NT2/D1 (cell line): ENCODE measurements at regions not wholly inside any gene's neighbourhood (a gene's known extent, or its start where the extent isn't known, plus 50 kb on each side); places are given as distances from the start of the nearest gene placed in this dataset.

Source experiments
- DNase-seq: peaks from one replicate; pipeline ENCODE4 v3.0.0-alpha.2; 2011; ENCODE audit warnings: low read depth, low spot score
- H3K27me3 ChIP-seq: 2 replicates; pipeline ENCODE4 v1.6.0; 2011; ENCODE audit warnings: mild to moderate bottlenecking; ENCODE audit not compliant: insufficient read length, insufficient read depth
- H3K36me3 ChIP-seq: 2 replicates; pipeline ENCODE4 v1.6.1; 2011; ENCODE audit warnings: mild to moderate bottlenecking, low read length, mixed read lengths; ENCODE audit not compliant: insufficient read depth, insufficient read length
- H3K4me1 ChIP-seq: 2 replicates; pipeline ENCODE4 v1.5.1; 2011; ENCODE audit not compliant: insufficient read depth, insufficient read length
- H3K4me3 ChIP-seq: 2 replicates; pipeline ENCODE4 v1.5.1; 2011; ENCODE audit warnings: low read depth; ENCODE audit not compliant: insufficient read length
- H3K9ac ChIP-seq: 2 replicates; pipeline ENCODE4 v1.6.0; 2011; ENCODE audit warnings: low read depth; ENCODE audit not compliant: insufficient read length
- H3K9me3 ChIP-seq: 2 replicates; pipeline ENCODE4 v1.5.1; 2011; ENCODE audit warnings: mild to moderate bottlenecking, low read length; ENCODE audit not compliant: insufficient read depth
- SUZ12 ChIP-seq: IDR thresholded peaks from 2 replicates; pipeline ENCODE4 v1.6.1; 2011; ENCODE audit not compliant: insufficient read length, insufficient read depth; ENCODE audit errors: extremely low read depth
- YY1 ChIP-seq: IDR thresholded peaks from 2 replicates; pipeline ENCODE4 v1.6.1; 2011; ENCODE audit not compliant: insufficient read length, insufficient read depth
- ZNF274 ChIP-seq: IDR thresholded peaks from 2 replicates; pipeline ENCODE4 v1.6.1; 2011; ENCODE audit warnings: mild to moderate bottlenecking, low read depth, low read length

DNA sequence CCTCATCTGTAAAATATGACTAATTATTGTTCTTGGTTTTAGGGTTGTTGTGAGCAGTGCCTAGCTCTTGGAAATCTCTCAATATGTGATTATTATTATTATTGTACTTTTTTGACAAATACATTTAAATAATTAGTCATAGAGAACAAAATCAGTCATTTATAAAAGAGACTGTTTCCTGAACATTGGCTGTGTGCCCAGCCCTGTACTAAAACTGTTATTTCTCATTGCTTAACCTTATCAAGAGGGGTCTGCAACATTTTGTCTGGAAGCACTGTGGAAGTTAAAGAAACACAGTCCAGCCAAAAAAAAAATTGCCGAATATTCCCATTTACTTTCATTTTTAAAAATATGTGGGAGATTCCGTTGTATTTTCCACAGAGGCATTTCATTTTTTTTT, 989.2 kb upstream of the SLIT2 start:
- no peak for TF ChIP-seq ZNF274
- TF ChIP-seq YY1 = no peak
- TF ChIP-seq SUZ12 = no peak

DNA sequence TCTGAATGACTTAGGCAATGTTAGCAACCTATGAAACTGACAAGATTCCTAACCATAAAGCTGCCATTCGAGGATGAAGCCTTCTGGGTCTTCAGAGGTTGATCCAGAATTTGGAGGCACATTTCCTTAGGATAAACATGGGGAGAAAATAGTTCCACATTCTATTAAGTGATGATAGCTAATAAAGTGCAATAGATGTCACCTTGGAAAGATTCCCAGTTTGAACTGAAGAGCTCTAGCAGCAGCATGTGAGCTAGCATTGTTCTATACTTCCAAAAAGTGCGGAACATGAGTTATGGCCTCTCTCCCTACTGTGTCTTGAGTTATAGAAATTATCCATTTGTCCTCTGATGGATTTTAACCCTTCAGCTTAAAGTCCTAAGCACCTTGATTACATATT, 991.4 kb upstream of the SLIT2 start:
- Histone ChIP-seq H3K9me3 (peaks cover 7% of the 10 kb centered on the region; the same call in 1 of the 2 replicates), H3K36me3 (no peaks in the 10 kb centered on the region), H3K9ac (no peak overlapping the region), H3K4me1 (no peaks in the 10 kb centered on the region), H3K27me3 (no peaks in the 10 kb centered on the region), H3K4me3 (no peak overlapping the region)
- DNase-seq = no peak
- no peak for TF ChIP-seq YY1
- TF ChIP-seq ZNF274 = no peak
- no peak for TF ChIP-seq SUZ12

More for the DNA sequence above, 989.2 kb upstream of the SLIT2 start:
- H3K36me3 ChIP-seq = no peaks in the 10 kb centered on the region
- no peaks in the 10 kb centered on the region for H3K4me1 ChIP-seq
- H3K4me3 ChIP-seq = no peak overlapping the region
- DNase-seq = no peak
- H3K27me3 ChIP-seq = no peaks in the 10 kb centered on the region
- no peaks in the 10 kb centered on the region for H3K9me3 ChIP-seq
- no peak overlapping the region for H3K9ac ChIP-seq

DNA sequence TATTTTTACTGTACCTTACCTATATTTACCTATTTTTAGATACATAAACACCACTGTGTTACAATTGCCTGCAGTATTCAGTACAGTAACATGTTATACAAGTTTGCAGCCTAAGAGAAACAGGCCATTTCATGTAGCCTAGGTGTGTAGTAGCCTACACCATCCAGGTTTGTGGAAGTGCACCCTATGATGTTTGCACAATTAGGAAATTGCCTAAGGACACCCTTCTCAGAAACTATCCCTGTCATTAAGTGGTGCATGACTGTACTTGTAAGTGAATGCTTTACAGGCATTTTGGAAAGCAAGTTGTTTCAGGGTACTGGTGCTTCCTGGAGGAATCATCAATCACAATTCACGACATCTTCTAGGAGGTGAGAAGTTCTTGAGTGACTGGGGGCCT, 991.8 kb upstream of the SLIT2 start:
- DNase-seq = no peak
- TF ChIP-seq SUZ12 = no peak
- no peak for TF ChIP-seq YY1
- TF ChIP-seq ZNF274 = no peak

DNA sequence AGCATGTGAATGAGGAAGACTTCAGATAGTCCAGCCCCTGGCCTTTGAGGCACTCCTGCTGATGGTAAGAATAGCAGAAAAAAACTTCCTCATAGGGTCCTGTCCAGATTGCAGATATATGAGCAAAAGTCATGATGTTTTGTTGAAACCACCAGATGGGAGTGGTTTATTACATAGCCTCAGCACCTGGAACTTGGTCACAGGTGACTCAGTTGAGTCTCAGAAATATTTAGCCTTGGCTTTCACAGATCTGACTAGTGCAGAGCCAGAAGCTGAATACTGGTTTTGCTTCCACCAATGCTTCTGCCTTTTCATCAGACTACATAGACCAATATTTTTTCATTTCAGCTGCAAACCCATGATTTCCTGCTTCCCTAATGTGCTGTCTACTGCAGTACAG, 994.9 kb upstream of the SLIT2 start:
- H3K4me3 ChIP-seq = no peak overlapping the region
- no peaks in the 10 kb centered on the region for H3K36me3 ChIP-seq
- no peak overlapping the region for H3K9ac ChIP-seq
- no peaks in the 10 kb centered on the region for H3K27me3 ChIP-seq
- TF ChIP-seq YY1 = no peak
- TF ChIP-seq ZNF274 = no peak
- H3K4me1 ChIP-seq = no peaks in the 10 kb centered on the region
- H3K9me3 ChIP-seq = peaks cover 15% of the 10 kb centered on the region
- no peak for DNase-seq

More for the DNA sequence above, 991.8 kb upstream of the SLIT2 start:
- Histone ChIP-seq H3K36me3 (no peaks in the 10 kb centered on the region), H3K9ac (no peak overlapping the region), H3K4me3 (no peak overlapping the region), H3K9me3 (peaks cover 7% of the 10 kb centered on the region; the same call in 1 of the 2 replicates), H3K4me1 (no peaks in the 10 kb centered on the region), H3K27me3 (no peaks in the 10 kb centered on the region)

DNA sequence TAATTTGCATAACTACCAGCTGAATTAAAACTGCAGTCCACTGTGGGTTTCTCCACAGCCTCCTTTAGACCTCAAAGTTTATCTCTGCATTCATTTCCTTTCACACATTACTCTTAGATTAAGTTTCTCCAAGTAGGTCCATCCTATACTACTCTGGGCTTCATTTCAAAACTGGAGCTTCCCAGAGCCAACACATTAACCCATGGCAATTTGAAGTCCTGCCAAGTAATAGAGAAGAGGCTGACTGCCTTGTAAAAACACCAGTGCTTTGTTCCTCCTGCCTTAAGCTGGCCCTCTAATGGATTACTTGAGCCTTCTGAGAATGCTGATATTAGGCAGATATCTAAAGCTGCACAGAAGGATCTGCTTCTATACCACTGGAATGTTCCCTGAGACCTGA, 997.2 kb upstream of the SLIT2 start:
- no peak for DNase-seq
- Histone ChIP-seq H3K4me3 (no peak overlapping the region), H3K4me1 (no peaks in the 10 kb centered on the region), H3K9ac (no peak overlapping the region), H3K36me3 (no peaks in the 10 kb centered on the region), H3K9me3 (peaks cover 20% of the 10 kb centered on the region), H3K27me3 (no peaks in the 10 kb centered on the region)
- no peak for TF ChIP-seq SUZ12
- no peak for TF ChIP-seq ZNF274
- TF ChIP-seq YY1 = no peak

DNA sequence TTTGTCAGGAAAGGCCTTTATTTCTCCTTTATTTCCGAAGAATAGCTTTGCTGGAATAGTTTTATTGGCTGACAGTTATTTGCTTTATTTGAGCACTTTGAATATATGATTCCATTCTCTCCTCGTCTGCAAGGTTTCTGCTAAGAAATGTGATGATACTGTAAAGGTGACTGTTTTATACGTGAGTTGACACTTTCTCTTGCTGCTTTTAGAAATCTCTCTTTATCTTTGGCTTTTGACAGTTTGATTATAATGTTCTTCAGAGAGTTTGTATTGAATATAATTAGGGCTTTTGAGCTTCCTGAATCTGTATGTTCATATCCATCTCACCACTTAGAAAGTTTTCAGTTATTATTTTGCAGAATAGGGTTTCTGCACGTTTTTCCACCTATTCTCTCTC, 1003.7 kb upstream of the SLIT2 start:
- peaks cover 4% of the 10 kb centered on the region for H3K9me3 ChIP-seq
- no peak for TF ChIP-seq SUZ12
- DNase-seq = no peak
- H3K27me3 ChIP-seq = no peaks in the 10 kb centered on the region
- H3K4me3 ChIP-seq = no peak overlapping the region
- no peaks in the 10 kb centered on the region for H3K4me1 ChIP-seq
- no peak overlapping the region for H3K9ac ChIP-seq
- no peaks in the 10 kb centered on the region for H3K36me3 ChIP-seq

DNA sequence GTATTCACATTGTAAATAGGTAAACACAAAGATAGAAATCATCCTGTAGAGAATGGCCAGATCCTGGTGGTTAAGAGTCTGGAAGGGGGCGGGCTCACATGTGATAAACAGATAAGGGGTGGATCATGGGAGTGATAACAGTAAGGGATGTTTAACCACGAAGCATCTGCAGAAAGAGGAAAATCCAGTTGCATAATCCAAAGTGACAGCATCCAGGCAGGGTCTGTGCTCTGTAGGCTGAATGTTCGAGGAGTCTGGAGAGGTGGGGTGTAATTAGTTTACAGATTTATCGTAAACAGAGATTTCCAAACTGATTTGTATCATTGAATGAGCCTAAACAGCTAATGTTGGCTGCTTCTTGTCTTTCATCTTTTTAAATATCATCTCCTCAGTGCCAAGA, 1009.8 kb upstream of the SLIT2 start:
- TF ChIP-seq ZNF274 = no peak

DNA sequence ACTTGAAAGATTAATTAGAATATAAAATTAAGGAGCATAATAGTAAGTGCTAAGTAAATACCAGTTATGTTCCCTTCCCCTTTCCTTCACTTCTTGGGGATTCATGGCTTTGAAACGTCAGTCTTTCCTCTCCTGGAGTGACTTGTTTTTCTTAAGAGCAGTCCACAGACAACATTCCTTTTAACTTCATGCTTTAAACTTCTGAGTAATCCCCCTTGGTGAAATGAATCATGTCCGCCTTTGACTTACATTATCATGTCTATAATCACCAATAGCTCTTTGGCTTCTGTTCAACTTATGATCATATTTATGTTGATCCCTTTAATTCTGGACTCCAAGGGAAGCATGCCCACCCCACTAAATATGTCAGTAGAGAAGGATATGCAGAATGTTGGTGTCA, 1012.1 kb upstream of the SLIT2 start:
- Histone ChIP-seq H3K9me3 (no peaks in the 10 kb centered on the region), H3K4me1 (no peaks in the 10 kb centered on the region), H3K36me3 (no peaks in the 10 kb centered on the region), H3K4me3 (no peak overlapping the region), H3K27me3 (no peaks in the 10 kb centered on the region), H3K9ac (no peak overlapping the region)
- DNase-seq = no peak
- TF ChIP-seq ZNF274 (no peak), SUZ12 (no peak), YY1 (no peak)

More for the DNA sequence above, 1009.8 kb upstream of the SLIT2 start:
- Histone ChIP-seq H3K4me1 (no peaks in the 10 kb centered on the region), H3K27me3 (no peaks in the 10 kb centered on the region), H3K9me3 (no peaks in the 10 kb centered on the region), H3K4me3 (no peak overlapping the region), H3K36me3 (no peaks in the 10 kb centered on the region), H3K9ac (no peak overlapping the region)
- no peak for DNase-seq
